ENCODE measurements at regions not wholly inside any gene's neighbourhood (a gene's known extent, or its start where the extent isn't known, plus 50 kb on each side); places are given as distances from the start of the nearest gene placed in this dataset.

DNA sequence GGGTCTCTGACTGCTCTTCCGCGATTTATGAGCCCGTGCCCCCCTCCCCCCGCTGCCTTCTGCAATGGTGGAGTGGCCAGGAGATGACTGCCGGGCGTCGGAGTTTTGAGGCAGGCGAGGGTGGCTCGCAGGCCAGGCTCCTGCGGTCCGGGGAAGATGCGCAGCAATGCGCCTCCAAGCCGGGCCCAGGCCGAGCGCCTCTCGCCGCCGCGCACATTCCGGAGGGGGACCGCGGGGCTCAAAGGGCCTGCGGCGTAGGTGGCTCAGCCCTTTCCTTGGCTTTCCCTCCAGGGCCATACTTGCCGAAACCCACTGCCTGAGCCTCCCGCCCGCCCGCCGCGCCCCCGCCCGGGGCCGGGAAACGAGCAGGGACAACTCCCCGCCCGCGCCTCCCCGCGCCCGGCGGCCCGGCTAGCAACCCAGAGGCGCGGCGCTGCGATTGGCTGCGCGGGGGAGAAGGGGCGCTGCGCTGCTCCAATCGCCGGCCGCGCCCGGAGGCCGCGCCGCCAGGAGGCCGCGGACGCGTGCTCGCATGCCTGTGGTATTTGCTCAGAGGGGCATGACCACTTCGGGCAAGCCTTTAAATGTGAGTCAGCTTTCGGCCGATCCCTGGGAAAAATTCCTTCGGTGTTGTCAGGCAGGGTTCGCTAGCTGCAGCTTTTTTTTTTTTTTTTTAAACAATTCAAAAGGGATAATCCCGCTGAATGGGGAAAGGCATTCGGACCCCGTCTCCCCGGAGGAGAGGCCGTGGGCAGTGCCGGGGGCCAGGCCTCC is 157.9 kb upstream of the PARP11 start:
- Histone ChIP-seq H3K9ac (ENCODE audit: low read depth, low read length) (peak overlapping the region; percentile 49), H3K9me3 (ENCODE audit: insufficient read depth, low read depth, low read length) (no peaks in the 10 kb centered on the region), H3K27me3 (ENCODE audit: insufficient read depth, low read length) (peaks cover 20% of the 10 kb centered on the region), H3K36me3 (ENCODE audit: insufficient read depth, low read length) (no peaks in the 10 kb centered on the region), H3K4me3 (ENCODE audit: low read length) (peak overlapping the region; percentile 23; the same call in 1 of the 2 replicates), H3K27ac (ENCODE audit: low read depth, low read length) (peak overlapping the region; percentile 91), H3K4me1 (ENCODE audit: insufficient read depth, low read length) (peaks cover 35% of the 10 kb centered on the region)
- 5% methylated on average over 75 of the region's 75 CpGs for WGBS

DNA sequence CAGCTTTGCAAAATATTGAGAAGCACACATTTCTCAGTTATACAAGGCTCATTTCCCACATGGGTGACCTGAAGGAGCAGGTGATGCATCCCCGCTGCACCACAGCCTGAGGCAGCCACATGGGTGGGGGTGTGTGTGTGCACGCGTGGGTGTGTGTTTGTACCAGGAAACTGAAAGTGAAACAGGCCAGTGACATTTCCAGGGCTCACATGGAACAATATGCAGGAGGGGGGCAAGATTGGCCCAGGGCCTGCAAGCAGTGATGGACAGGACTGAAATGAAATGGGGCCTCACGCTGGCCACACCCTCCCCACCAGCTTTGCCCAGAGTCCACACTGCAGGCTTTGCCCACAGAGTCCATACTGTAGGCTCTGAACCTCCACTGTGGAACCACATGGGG is 154.2 kb upstream of the PARP11 start:
- Histone ChIP-seq H3K27ac (ENCODE audit: low read depth, low read length) (no peak overlapping the region), H3K4me3 (ENCODE audit: low read length) (no peak overlapping the region), H3K4me1 (ENCODE audit: insufficient read depth, low read length) (peaks cover 53% of the 10 kb centered on the region), H3K9ac (ENCODE audit: low read depth, low read length) (no peak overlapping the region), H3K27me3 (ENCODE audit: insufficient read depth, low read length) (peaks cover 20% of the 10 kb centered on the region), H3K9me3 (ENCODE audit: insufficient read depth, low read depth, low read length) (no peaks in the 10 kb centered on the region), H3K36me3 (ENCODE audit: insufficient read depth, low read length) (no peaks in the 10 kb centered on the region)
- 92% methylated on average over 4 of the region's 4 CpGs for WGBS

DNA sequence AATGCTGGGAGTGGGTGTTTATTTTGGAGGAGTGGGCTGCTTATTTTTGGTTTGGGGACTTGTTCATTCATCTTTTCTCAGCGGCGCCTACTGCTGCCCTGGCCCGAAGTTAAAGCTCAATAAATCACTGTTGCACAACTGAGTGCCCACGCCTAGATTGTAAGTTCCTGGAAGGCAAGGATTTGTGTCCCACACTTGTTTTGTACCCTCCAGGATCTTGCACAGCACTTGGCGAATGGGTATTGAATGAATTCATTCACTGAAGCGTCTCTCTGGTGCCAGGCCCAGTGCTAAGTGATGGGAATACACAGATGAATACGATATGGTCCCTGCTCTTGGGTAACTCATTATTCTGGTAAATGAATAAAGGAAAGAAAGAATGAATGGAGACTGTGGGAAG is 153.3 kb upstream of the PARP11 start:
- H3K4me1 ChIP-seq (ENCODE audit: insufficient read depth, low read length): peaks cover 53% of the 10 kb centered on the region
- WGBS: 85% methylated on average over 7 of the region's 7 CpGs

DNA sequence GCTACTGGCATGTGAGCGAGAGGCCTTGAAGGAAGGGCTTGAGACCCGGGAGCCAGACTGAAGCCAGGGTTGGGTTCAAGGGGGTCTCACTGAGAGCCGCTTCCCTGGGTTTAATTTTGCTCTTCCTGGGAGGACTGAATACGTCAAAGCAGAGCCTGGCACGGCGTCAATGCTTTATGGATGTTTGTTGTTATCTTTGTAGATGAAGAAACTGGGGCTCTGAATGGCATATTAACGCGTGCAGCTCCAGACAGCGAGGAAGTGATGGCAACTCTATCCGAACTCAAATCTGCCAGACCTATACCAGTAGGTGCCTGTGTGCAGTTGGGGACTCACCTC is 152.8 kb upstream of the PARP11 start:
- Histone ChIP-seq H3K36me3 (ENCODE audit: insufficient read depth, low read length) (no peaks in the 10 kb centered on the region), H3K9me3 (ENCODE audit: insufficient read depth, low read depth, low read length) (no peaks in the 10 kb centered on the region), H3K4me1 (ENCODE audit: insufficient read depth, low read length) (peaks cover 53% of the 10 kb centered on the region), H3K27ac (ENCODE audit: low read depth, low read length) (peak overlapping the region; percentile 96), H3K27me3 (ENCODE audit: insufficient read depth, low read length) (peaks cover 20% of the 10 kb centered on the region; the same call in 1 of the 2 replicates), H3K4me3 (ENCODE audit: low read length) (peak overlapping the region; percentile 23), H3K9ac (ENCODE audit: low read depth, low read length) (peak overlapping the region; percentile 48)
- WGBS: 33% methylated on average over 10 of the region's 10 CpGs

More for the DNA sequence above, 153.3 kb upstream of the PARP11 start:
- Histone ChIP-seq H3K9ac (ENCODE audit: low read depth, low read length) (peak overlapping the region; percentile 48; the same call in 1 of the 2 replicates), H3K27me3 (ENCODE audit: insufficient read depth, low read length) (peaks cover 20% of the 10 kb centered on the region; the same call in 1 of the 2 replicates), H3K36me3 (ENCODE audit: insufficient read depth, low read length) (no peaks in the 10 kb centered on the region), H3K9me3 (ENCODE audit: insufficient read depth, low read depth, low read length) (no peaks in the 10 kb centered on the region), H3K4me3 (ENCODE audit: low read length) (no peak overlapping the region), H3K27ac (ENCODE audit: low read depth, low read length) (peak overlapping the region; percentile 96; the same call in 1 of the 2 replicates)

DNA sequence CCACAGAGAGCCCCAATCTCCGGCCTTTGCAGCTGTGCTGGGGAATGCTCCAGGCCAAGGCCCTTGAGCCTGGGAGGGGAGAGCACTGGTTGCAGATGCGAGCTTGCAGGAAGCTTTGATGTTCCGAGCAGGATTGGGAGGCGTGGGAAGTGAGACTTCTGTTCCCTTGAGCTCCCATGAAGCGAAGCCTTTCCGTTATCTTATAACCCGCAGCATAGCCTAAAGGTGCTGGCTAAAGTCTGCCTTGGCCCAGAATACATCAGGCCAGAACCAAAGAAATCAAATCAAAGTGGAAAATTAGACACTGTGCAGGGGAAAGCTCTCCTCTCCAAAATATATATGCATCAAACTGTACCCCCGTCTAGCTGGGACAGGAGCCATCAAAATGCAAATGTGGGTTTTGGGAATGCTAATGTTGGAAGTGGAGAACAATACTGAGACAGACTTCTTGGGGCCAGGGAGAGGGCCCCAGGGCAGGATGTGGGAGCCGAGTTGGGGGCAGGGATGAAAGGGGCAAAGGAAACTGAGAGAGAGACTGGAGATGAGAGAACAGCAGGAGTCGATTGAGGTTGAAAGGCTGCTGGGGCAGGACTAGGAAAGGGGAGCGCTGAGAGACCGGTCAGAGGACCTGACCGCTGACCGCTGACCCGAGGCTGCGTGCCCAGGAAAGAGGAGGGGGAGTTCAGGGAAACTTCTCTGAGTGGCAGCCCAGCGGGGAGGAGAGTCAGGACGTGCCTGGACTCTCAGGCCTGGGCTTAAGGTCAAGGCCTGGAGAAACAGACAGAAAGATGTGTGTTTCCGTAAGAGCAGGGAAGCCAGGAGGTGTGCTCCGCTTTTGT is 152.2 kb upstream of the PARP11 start:
- Histone ChIP-seq H3K9ac (ENCODE audit: low read depth, low read length) (peak overlapping the region; percentile 57), H3K27ac (ENCODE audit: low read depth, low read length) (peak overlapping the region; percentile 98)

DNA sequence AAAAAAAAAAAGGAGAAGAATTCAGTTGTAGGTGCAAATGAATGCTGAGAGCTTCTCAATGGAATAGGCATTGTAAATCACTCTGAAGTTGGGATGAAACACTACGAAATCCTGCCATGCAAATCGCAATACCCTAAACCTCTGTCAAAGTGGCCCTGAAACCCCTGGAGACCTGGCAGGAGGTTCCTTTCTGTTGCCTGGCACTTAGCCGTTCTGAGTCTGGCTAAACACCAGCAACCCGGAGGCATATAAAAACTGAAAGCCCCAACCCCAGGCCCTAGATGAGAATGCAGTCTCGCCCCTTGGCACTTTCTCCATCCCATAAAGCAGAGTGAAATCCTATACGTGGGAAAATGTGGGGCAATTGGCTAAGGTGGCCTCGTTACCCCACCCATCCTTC is 151.5 kb upstream of the PARP11 start:
- no peaks in the 10 kb centered on the region for H3K36me3 ChIP-seq (ENCODE audit: insufficient read depth, low read length)
- H3K27ac ChIP-seq (ENCODE audit: low read depth, low read length): peak overlapping the region; percentile 98
- H3K4me3 ChIP-seq (ENCODE audit: low read length): peak overlapping the region; percentile 38
- 13% methylated on average over 7 of the region's 7 CpGs for WGBS
- peak overlapping the region; percentile 57 for H3K9ac ChIP-seq (ENCODE audit: low read depth, low read length)
- H3K9me3 ChIP-seq (ENCODE audit: insufficient read depth, low read depth, low read length): no peaks in the 10 kb centered on the region
- peaks cover 42% of the 10 kb centered on the region for H3K4me1 ChIP-seq (ENCODE audit: insufficient read depth, low read length)
- H3K27me3 ChIP-seq (ENCODE audit: insufficient read depth, low read length): peaks cover 14% of the 10 kb centered on the region; the same call in 1 of the 2 replicates

More for the DNA sequence above, 152.2 kb upstream of the PARP11 start:
- Histone ChIP-seq H3K27me3 (ENCODE audit: insufficient read depth, low read length) (peaks cover 20% of the 10 kb centered on the region; the same call in 1 of the 2 replicates), H3K36me3 (ENCODE audit: insufficient read depth, low read length) (no peaks in the 10 kb centered on the region), H3K4me1 (ENCODE audit: insufficient read depth, low read length) (peaks cover 49% of the 10 kb centered on the region), H3K4me3 (ENCODE audit: low read length) (peak overlapping the region; percentile 38), H3K9me3 (ENCODE audit: insufficient read depth, low read depth, low read length) (no peaks in the 10 kb centered on the region)
- 2% methylated on average over 20 of the region's 20 CpGs for WGBS

DNA sequence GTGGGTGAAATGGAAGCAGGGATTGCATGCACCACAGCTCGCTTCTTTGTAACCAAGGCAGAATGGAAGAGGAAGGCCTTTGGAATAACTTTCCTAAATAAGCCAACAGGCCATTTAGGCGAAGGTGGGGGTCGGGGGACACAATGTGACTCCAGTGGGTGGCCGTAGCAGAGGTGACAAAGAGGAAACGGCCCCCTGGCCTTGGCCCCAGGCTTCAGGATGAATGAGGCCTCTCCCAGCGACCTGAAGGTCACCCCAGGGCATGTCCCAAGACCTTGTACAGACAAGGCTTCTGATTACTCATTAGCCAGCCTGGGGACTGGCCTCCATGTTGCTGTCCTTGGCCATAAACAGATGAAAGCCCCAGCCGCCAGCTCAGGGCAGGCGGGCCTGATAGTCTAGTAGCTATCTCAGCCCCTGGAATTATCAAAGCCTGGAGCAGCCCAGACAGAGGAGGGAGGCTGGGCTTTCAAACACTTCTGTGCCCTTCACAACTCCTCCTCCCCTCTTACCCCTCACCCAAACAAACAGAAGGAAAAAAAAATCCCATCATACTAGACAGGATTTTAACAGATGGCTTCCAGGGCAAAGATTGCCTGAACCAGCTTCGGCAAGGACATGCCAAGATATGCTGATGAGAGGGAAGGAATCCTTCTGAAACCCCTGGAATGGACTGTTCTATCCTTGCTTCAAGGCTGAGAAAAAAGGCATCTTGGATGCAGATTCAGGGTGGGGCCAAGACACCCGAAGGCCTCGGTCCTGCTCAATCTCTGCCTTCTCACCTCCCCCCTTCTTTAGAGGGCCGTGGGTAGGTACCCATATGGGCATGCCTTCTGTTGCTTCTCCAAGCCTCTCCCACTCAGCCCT is 142.3 kb upstream of the PARP11 start:
- Histone ChIP-seq H3K36me3 (ENCODE audit: insufficient read depth, low read length) (no peaks in the 10 kb centered on the region), H3K9ac (ENCODE audit: low read depth, low read length) (no peak overlapping the region), H3K4me1 (ENCODE audit: insufficient read depth, low read length) (no peaks in the 10 kb centered on the region), H3K27ac (ENCODE audit: low read depth, low read length) (no peak overlapping the region), H3K9me3 (ENCODE audit: insufficient read depth, low read depth, low read length) (no peaks in the 10 kb centered on the region; the same call in 1 of the 2 replicates), H3K27me3 (ENCODE audit: insufficient read depth, low read length) (no peaks in the 10 kb centered on the region), H3K4me3 (ENCODE audit: low read length) (no peak overlapping the region)
- WGBS: 80% methylated on average over 12 of the region's 12 CpGs

DNA sequence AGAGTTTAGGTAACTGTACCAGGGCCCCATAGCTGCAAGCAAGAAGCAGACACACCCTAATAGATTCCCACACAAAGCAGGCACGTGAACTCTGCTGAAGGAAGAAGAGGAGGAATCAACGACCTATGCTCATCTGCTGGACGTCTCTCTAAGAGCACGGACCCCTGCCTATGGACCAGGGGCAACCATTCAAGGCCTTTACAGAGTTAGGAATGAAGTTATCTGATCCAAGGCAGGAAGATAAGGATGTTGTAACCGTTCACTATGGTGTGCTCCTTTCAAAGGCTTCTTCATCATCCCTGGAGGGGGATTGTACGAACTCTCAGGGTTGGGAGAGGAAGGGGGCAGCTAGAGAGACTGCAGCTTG is 141.6 kb upstream of the PARP11 start:
- no peaks in the 10 kb centered on the region; the same call in 1 of the 2 replicates for H3K9me3 ChIP-seq (ENCODE audit: insufficient read depth, low read depth, low read length)
- H3K9ac ChIP-seq (ENCODE audit: low read depth, low read length): no peak overlapping the region
- no peaks in the 10 kb centered on the region for H3K36me3 ChIP-seq (ENCODE audit: insufficient read depth, low read length)
- no peak overlapping the region for H3K27ac ChIP-seq (ENCODE audit: low read depth, low read length)
- no peaks in the 10 kb centered on the region for H3K27me3 ChIP-seq (ENCODE audit: insufficient read depth, low read length)
- 78% methylated on average over 6 of the region's 6 CpGs for whole genome bisulfite sequencing
- no peaks in the 10 kb centered on the region for H3K4me1 ChIP-seq (ENCODE audit: insufficient read depth, low read length)
- H3K4me3 ChIP-seq (ENCODE audit: low read length): no peak overlapping the region

DNA sequence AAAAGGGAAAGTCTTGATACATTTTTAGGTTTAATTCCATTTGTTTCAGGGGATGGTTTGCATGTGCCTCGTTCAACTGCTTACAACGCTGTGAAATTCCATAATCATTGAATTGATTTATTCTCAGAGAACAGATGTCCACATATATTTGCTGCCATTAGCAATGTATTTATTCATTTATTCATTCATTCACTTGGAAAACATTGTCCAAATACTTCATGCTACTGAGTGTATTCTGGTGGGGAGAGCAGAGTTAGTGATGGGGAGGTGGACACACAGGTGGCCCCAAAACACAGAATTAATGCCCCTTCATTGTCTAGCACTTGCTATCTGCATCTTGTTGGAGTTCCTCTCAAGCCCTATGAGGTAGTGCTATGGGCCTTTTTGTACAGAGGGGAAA is 141.2 kb upstream of the PARP11 start:
- 90% methylated on average over 2 of the region's 2 CpGs for WGBS
- Histone ChIP-seq H3K36me3 (ENCODE audit: insufficient read depth, low read length) (no peaks in the 10 kb centered on the region), H3K9ac (ENCODE audit: low read depth, low read length) (no peak overlapping the region), H3K4me1 (ENCODE audit: insufficient read depth, low read length) (no peaks in the 10 kb centered on the region), H3K9me3 (ENCODE audit: insufficient read depth, low read depth, low read length) (no peaks in the 10 kb centered on the region; the same call in 1 of the 2 replicates), H3K27ac (ENCODE audit: low read depth, low read length) (no peak overlapping the region), H3K27me3 (ENCODE audit: insufficient read depth, low read length) (no peaks in the 10 kb centered on the region), H3K4me3 (ENCODE audit: low read length) (no peak overlapping the region)

DNA sequence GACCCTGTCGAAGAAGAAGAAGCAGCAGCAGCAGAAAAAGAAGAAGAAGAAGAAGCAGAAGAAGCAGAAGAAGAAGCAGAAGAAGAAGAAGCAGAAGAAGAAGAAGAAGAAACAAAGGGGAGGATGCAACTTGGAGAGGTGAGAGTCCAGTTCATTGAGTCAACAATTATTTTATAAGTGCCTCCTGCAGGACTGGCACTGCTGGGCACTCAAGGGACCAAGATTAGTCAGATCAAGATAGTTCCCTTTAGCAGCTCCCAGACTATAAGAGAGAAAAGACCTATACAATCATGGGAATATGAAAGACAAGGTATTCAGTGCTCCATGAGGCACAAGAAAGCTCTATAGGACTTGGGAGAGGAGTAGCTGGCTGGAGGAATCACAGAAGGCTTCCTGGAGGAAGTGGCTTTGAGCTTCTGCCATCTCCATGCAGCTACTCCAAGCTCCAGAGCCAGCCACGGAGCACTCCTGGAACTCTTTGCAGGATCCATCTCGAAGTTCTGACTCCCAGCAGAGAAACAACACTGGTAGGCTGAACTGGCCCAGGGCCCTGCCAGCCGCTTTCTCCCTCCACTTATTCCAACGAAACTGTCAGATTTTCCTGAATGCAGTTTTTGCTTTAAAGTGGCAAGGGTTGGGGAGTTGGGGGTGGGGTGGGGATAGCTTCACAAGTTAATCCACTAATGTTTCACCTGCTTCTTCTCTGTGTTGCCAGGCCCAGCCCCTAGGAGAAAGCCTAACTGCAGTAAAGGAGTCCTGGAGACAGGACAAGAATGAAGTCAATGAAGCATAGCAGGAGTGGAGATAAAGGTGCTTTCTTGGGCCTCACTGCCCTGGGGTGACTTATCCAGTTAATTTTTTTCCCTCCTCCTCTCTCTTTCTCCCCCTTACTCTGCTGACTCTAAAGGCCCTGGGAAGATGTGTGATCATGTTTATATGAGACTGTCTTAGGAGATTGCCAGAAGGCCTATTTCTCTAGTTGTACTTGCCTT is 140.1 kb upstream of the PARP11 start:
- Histone ChIP-seq H3K36me3 (ENCODE audit: insufficient read depth, low read length) (no peaks in the 10 kb centered on the region), H3K4me3 (ENCODE audit: low read length) (no peak overlapping the region), H3K27ac (ENCODE audit: low read depth, low read length) (no peak overlapping the region), H3K4me1 (ENCODE audit: insufficient read depth, low read length) (no peaks in the 10 kb centered on the region), H3K9ac (ENCODE audit: low read depth, low read length) (no peak overlapping the region), H3K27me3 (ENCODE audit: insufficient read depth, low read length) (no peaks in the 10 kb centered on the region), H3K9me3 (ENCODE audit: insufficient read depth, low read depth, low read length) (no peaks in the 10 kb centered on the region; the same call in 1 of the 2 replicates)
- WGBS: 80% methylated on average over 5 of the region's 5 CpGs
